Dedifferentiated amniotic fluid mesenchymal stem cell (primary cell): ENCODE measurements at regions not wholly inside any gene's neighbourhood (a gene's known extent, or its start where the extent isn't known, plus 50 kb on each side); places are given as distances from the start of the nearest gene placed in this dataset.
"Not testable (repeated sequence)": the region's sequence is repeated elsewhere in the genome, so short reads cannot be mapped to it uniquely, and the experiment has no call there.

Experiments
- DNase-seq: peaks from one replicate; pipeline ENCODE4 v3.0.0-alpha.2; 2016; ENCODE audit errors: extremely low spot score

- DNase-seq: no peak
Observed at GRCh38 chr7:124635416-124635815, 130.2 kb downstream of the GPR37 start.

- DNase-seq: no peak
Observed at GRCh38 chr7:124633740-124634139, 131.9 kb downstream of the GPR37 start.

DNA sequence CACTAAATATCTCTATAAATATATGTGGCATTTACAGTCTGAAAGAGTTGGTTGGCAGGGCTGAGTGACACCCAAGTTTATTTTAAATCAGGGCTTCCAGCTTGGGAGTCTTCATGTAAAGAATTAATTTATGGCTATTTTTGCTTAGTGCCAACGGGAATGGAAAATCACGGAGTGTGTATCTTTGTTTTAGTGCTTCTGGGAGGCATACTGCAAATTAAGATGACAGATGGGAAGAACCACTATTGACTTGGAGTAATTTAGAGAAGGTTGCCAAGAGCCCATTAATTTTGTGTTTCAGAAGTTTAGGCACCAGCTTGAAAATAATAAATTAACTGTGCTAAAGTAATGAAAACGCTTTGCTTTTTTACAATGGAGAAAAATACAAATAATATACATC is 135.2 kb downstream of the GPR37 start:
- DNase-seq: no peak

GRCh38 chr7:124618871-124619270 is 146.7 kb downstream of the GPR37 start:
- no peak for DNase-seq

GRCh38 chr7:124618051-124618450 is 147.5 kb downstream of the GPR37 start:
- DNase-seq: not testable (repeated sequence)

DNA sequence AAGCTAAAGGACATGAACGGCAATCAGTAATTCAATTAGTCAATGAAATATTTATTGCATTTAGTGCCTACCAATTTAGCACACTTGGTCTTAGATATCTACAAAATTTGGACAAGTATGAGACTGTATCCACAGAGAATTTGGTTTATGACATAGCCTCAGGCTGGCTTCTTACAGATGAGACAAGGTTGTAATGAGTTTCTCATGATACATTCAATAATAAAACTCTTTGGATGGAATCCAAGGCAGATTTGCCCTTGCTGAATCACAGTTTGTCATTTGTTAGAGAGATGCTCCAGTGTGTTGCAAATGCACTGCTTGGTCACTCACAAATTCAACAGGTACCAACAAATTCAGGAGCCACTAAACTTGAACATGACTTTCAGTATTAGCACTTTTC is 162.5 kb downstream of the GPR37 start:
- no peak for DNase-seq

DNA sequence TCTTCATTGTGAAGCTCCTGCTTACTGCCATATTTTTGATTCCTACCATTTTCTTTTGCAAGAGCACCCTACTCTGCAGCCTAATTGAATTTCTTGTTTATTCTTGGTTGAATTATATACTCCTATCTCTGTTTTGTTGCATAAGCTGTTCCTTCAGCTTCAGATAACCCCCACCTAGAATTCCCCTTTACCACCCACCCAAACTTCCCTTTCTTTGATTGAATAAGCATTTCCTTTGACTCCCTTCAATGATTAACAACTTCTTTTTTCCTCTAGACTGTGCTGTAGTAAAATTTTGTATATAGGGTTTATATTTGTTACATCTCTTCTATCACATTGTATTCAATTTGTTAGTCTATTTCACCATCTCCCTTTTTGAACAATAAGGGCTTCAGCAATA is 168.1 kb downstream of the GPR37 start:
- DNase-seq: no peak

DNA sequence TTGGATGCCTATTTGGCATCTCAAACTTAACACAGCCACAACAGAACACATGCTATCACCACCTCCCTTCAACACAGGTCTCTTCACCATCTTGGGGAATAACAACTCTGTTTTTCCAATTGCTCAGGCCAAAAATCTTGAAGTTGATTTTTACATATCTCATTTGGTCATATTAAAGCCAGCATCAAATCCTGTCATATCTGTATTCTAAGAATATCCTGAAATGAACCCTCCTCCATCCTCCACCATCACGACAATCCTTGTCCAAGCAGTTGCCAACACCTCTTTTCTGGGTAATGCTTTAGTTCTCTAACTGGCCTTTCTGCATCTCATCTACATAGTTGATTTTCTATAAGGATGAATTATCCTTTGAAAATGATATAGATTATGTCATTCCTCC is 168.7 kb downstream of the GPR37 start:
- DNase-seq: no peak

GRCh38 chr7:124590814-124591213 is 174.8 kb downstream of the GPR37 start:
- DNase-seq: no peak

- DNase-seq: no peak
Observed at GRCh38 chr7:124577256-124577655, 188.3 kb downstream of the GPR37 start.

GRCh38 chr7:124575176-124575575 is 190.4 kb downstream of the GPR37 start:
- DNase-seq: no peak

DNA sequence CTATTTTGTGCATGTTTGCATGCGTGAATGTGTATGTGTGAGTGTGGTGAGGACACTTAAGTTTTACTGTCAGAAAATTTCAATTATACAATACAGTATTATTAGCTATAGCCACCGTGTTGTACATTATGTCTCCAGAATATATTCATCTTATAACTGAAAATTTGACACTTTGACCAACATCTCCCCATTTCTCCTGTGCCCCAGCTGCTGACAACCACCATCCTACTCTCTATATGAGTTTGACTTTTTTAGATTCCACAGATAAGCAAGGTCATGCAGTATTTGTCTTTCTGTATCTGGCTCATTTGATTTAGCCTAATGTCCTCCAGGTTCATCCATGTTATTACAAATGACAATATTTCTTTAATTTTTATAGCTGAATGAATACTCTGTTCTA is 195.0 kb downstream of the GPR37 start:
- no peak for DNase-seq

GRCh38 chr7:124566583-124566982 is 199.0 kb downstream of the GPR37 start:
- DNase-seq: no peak

- no peak for DNase-seq
Observed at GRCh38 chr7:124557587-124557986, 208.0 kb downstream of the GPR37 start.

- no peak for DNase-seq
Observed at GRCh38 chr7:124557101-124557500, 208.5 kb downstream of the GPR37 start.

DNA sequence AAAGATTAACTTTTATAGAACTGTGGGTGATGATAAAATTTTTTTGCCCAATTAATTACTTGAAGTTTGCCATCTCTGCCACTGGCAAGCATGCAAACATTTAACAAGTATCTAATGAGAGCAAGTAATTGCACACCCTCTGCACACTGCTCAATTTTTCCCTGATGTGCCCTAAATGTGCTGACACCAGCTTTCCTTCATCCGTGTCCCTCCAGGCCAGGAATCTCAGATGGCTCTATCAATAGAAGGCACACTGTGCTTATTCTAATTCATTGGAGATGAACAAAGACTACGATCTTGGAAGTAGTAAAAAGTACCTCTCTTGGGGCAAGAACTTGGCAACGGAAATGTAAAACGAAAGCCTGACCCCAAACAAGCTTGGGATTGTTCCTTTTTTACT is 212.1 kb downstream of the GPR37 start:
- DNase-seq: no peak

DNA sequence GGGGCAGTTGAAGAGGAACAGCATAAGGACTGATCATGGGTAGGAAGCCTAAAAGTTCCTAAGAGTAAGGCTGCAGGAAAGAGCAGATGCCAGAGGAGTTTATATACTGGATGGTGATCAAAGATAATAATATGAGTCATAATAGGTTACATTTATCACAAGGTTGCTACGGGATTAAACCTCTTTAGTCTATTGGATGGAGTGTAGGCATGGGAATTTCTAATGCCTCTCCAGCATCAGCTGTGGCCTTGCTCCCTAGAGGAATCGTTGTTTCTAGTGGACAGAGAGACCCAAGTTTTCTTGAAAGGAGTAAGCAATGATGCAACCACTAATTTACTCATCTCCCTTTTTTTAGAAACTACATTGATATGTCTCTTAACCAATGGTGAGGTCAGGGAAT is 213.4 kb downstream of the GPR37 start:
- no peak for DNase-seq

DNA sequence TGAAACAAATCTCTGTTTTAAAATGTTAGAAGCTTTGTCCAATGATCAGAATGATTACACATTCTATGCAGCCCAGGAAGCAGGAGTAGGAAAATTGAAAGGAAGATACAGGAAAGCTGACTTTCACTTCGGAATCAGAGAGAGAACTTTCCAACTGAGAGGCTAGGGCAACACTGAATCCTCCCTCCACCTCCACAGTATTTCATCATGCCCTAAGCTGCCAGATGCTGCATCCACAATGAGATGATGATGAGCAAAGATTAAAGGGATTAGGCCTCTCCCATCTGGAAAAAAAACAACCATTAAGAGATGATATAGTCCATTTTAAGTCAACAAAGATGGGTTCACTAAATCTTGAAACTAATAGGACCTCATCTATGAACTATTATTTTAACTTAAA is 215.6 kb downstream of the GPR37 start:
- DNase-seq: no peak

DNA sequence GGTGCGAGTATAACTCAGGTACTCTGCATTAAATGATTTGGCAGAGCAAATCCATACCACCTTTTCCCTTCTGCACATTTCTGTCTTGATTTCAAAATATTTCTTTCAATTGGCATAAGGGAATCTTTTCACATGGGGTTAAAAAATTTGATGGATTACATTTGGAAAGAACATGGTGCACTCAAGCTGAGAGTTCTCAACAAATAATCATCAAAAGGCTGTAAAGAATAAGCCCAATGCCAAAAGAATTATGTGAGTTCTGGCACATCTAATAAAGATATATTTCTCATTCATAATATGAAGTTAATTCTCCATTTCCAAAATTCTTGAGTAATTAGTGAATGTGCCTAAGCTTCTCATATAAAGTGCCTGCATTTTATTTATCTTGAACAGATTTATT is 223.1 kb downstream of the GPR37 start:
- DNase-seq: no peak

GRCh38 chr7:124536156-124536762 is 229.3 kb downstream of the GPR37 start:
- no peak for DNase-seq

- no peak for DNase-seq
Observed at GRCh38 chr7:124532166-124532565, 233.4 kb downstream of the GPR37 start.

GRCh38 chr7:124516911-124517310 is 248.7 kb downstream of the GPR37 start:
- DNase-seq: no peak

GRCh38 chr7:124515106-124515830 is 250.3 kb downstream of the GPR37 start:
- DNase-seq: no peak

DNA sequence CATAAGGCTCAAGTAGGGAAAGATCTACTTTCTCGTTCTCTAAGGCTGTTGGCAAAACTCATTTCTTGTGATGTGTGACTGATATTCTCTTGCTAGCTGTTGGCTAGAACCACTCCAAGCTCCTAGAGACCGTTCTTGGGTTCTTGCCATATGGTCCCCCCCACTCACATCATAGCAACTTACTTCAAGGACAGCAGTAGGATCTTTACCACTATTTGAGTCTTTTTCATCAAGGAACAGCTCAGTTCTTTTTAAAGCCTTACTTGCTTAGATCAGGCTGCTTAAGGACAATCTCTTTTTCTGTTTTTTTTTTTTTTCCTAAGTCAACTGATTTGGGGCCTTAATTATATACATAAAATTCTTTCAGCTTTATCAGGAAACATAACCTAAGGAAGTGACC is 251.1 kb downstream of the GPR37 start:
- DNase-seq: no peak
